ENCODE measurements at regions not wholly inside any gene's neighbourhood (a gene's known extent, or its start where the extent isn't known, plus 50 kb on each side); places are given as distances from the start of the nearest gene placed in this dataset.
"Not testable (repeated sequence)": the region's sequence is repeated elsewhere in the genome, so short reads cannot be mapped to it uniquely, and the experiment has no call there.

DNA sequence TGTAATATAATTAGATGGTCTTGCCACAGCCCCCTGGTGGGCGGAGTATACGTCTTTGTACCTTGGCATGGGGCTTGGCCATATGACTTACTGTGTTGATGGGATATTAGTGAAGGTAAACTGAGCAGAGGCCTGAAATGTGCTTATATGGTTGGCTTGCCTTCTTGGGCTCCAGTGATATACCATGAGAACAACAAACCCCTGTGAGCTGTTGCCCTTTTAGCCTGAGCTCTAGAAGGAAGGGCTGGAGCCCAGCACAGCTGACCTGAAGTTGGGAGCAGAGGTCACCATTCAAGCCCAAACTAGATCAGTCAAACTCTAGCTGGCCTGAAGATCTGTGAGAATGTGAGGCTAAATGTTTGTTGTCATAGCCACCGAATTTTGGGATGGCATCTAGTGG lies 75.2 kb upstream of the CD302 start:
- DNase-seq (ENCODE audit: low read depth): no peak
- Histone ChIP-seq H2AFZ (ENCODE audit: low read depth, low read length) (no peak overlapping the region), H3K4me1 (ENCODE audit: insufficient read depth, low read length) (no peaks in the 10 kb centered on the region), H3K9me3 (ENCODE audit: insufficient read depth, low read depth, low read length) (no peaks in the 10 kb centered on the region), H4K20me1 (ENCODE audit: insufficient read depth, low read length) (no peaks in the 10 kb centered on the region), H3K27me3 (ENCODE audit: insufficient read depth, low read length) (no peaks in the 10 kb centered on the region), H3K79me2 (ENCODE audit: insufficient read depth, low read length) (no peaks in the 10 kb centered on the region), H3K27ac (ENCODE audit: low read depth, low read length) (no peak overlapping the region), H3K4me3 (ENCODE audit: insufficient read depth, low read depth, low read length) (no peak overlapping the region), H3K9ac (ENCODE audit: low read length) (no peak overlapping the region), H3K4me2 (ENCODE audit: low read length) (no peak overlapping the region), H3K36me3 (ENCODE audit: insufficient read depth, low read length) (no peaks in the 10 kb centered on the region)
- TF ChIP-seq, protein P1, sequence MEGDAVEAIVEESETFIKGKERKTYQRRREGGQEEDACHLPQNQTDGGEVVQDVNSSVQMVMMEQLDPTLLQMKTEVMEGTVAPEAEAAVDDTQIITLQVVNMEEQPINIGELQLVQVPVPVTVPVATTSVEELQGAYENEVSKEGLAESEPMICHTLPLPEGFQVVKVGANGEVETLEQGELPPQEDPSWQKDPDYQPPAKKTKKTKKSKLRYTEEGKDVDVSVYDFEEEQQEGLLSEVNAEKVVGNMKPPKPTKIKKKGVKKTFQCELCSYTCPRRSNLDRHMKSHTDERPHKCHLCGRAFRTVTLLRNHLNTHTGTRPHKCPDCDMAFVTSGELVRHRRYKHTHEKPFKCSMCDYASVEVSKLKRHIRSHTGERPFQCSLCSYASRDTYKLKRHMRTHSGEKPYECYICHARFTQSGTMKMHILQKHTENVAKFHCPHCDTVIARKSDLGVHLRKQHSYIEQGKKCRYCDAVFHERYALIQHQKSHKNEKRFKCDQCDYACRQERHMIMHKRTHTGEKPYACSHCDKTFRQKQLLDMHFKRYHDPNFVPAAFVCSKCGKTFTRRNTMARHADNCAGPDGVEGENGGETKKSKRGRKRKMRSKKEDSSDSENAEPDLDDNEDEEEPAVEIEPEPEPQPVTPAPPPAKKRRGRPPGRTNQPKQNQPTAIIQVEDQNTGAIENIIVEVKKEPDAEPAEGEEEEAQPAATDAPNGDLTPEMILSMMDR (IDR thresholded peaks at IDR 0.05; ENCODE audit: insufficient read depth, low read depth, low read length): no peak
- TF ChIP-seq EZH2 (IDR thresholded peaks at IDR 0.05; ENCODE audit: insufficient read depth, low read length): no peak
- Mint-ChIP-seq H3K27ac (ENCODE audit: unreplicated experiment) (no peak overlapping the region), H3K9me3 (ENCODE audit: unreplicated experiment) (no peaks in the 10 kb centered on the region), H3K27me3 (ENCODE audit: low read depth, unreplicated experiment) (no peaks in the 10 kb centered on the region), H3K4me3 (ENCODE audit: unreplicated experiment) (no peak overlapping the region), H3K36me3 (ENCODE audit: low read depth, unreplicated experiment) (no peaks in the 10 kb centered on the region), H3K4me1 (ENCODE audit: low read depth, unreplicated experiment) (no peaks in the 10 kb centered on the region)
- FAIRE-seq: no peak

DNA sequence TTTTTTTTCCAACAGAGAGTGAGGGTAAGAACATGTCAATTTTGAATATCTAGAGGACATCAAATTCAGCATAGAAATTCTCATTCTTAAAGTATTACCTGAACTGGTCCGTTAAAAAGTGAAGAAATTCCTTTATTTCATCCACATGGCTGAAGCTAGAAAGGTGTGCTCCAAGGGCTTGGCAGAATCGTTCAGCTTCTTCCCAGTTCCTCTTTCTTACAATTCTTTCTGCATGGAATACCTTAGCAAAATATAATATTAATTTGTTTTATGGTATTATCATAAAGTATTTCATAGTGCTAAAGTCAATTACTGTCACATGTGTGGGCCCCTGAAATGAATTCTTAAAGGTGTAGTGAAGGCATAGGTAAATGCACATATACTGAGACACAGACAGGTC lies 74.3 kb upstream of the CD302 start:
- H4K20me1 ChIP-seq (ENCODE audit: insufficient read depth, low read length): no peaks in the 10 kb centered on the region

DNA sequence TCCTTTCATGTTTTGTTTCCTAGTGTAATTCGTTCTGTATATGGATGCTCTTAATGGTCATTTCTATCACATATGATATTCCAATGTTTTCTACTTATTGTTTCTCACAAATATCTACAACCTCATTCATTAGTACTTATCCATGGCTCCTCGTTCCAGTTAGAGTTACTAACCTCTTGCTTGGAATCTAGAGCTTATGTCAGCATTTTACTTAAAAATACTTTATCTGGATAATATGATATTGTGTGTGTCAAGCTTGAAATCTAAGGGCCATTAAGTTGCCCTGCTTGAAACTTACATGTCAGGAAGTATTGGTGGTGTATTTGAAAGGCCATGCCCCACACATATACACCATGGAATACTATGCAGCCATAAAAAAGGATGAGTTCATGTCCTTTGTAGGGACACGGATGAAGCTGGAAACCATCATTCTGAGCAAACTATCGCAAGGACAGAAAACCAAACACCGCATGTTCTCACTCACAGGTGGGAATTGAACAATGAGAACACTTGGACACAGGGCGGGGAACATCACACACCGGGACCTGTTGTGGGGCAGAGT lies 70.7 kb upstream of the CD302 start:
- not testable (repeated sequence) for H3K9me3 ChIP-seq (ENCODE audit: insufficient read depth, low read depth, low read length); H3K4me1 ChIP-seq (ENCODE audit: insufficient read depth, low read length); H3K9ac ChIP-seq (ENCODE audit: low read length); H3K4me1 Mint-ChIP-seq (ENCODE audit: low read depth, unreplicated experiment); H3K27ac ChIP-seq (ENCODE audit: low read depth, low read length); H3K9me3 Mint-ChIP-seq (ENCODE audit: unreplicated experiment); H3K4me2 ChIP-seq (ENCODE audit: low read length); H3K27ac Mint-ChIP-seq (ENCODE audit: unreplicated experiment); H2AFZ ChIP-seq (ENCODE audit: low read depth, low read length); H3K27me3 ChIP-seq (ENCODE audit: insufficient read depth, low read length); H3K27me3 Mint-ChIP-seq (ENCODE audit: low read depth, unreplicated experiment); H3K79me2 ChIP-seq (ENCODE audit: insufficient read depth, low read length); H3K4me3 ChIP-seq (ENCODE audit: insufficient read depth, low read depth, low read length); FAIRE-seq; DNase-seq (ENCODE audit: low read depth); H3K36me3 Mint-ChIP-seq (ENCODE audit: low read depth, unreplicated experiment); H4K20me1 ChIP-seq (ENCODE audit: insufficient read depth, low read length); H3K36me3 ChIP-seq (ENCODE audit: insufficient read depth, low read length); H3K4me3 Mint-ChIP-seq (ENCODE audit: unreplicated experiment)

More for the DNA sequence above, 74.3 kb upstream of the CD302 start:
- no peak overlapping the region for H3K27ac ChIP-seq (ENCODE audit: low read depth, low read length)
- no peaks in the 10 kb centered on the region for H3K79me2 ChIP-seq (ENCODE audit: insufficient read depth, low read length)
- no peaks in the 10 kb centered on the region for H3K9me3 Mint-ChIP-seq (ENCODE audit: unreplicated experiment)
- H3K4me1 Mint-ChIP-seq (ENCODE audit: low read depth, unreplicated experiment): no peaks in the 10 kb centered on the region
- H3K9ac ChIP-seq (ENCODE audit: low read length): no peak overlapping the region
- FAIRE-seq: no peak
- no peak overlapping the region for H3K4me2 ChIP-seq (ENCODE audit: low read length)
- H3K4me3 Mint-ChIP-seq (ENCODE audit: unreplicated experiment): no peak overlapping the region
- no peaks in the 10 kb centered on the region for H3K36me3 Mint-ChIP-seq (ENCODE audit: low read depth, unreplicated experiment)
- no peak overlapping the region for H3K27ac Mint-ChIP-seq (ENCODE audit: unreplicated experiment)
- H3K36me3 ChIP-seq (ENCODE audit: insufficient read depth, low read length): no peaks in the 10 kb centered on the region
- H3K4me1 ChIP-seq (ENCODE audit: insufficient read depth, low read length): no peaks in the 10 kb centered on the region
- TF ChIP-seq, protein P1 (IDR thresholded peaks at IDR 0.05; ENCODE audit: insufficient read depth, low read depth, low read length): no peak
- TF ChIP-seq EZH2 (IDR thresholded peaks at IDR 0.05; ENCODE audit: insufficient read depth, low read length): no peak
- H3K4me3 ChIP-seq (ENCODE audit: insufficient read depth, low read depth, low read length): no peak overlapping the region
- no peaks in the 10 kb centered on the region for H3K27me3 ChIP-seq (ENCODE audit: insufficient read depth, low read length)
- no peak for DNase-seq (ENCODE audit: low read depth)
- no peaks in the 10 kb centered on the region for H3K9me3 ChIP-seq (ENCODE audit: insufficient read depth, low read depth, low read length)
- H2AFZ ChIP-seq (ENCODE audit: low read depth, low read length): no peak overlapping the region
- H3K27me3 Mint-ChIP-seq (ENCODE audit: low read depth, unreplicated experiment): no peaks in the 10 kb centered on the region
